ENCODE measurements at regions not wholly inside any gene's neighbourhood (a gene's known extent, or its start where the extent isn't known, plus 50 kb on each side); places are given as distances from the start of the nearest gene placed in this dataset.

DNA sequence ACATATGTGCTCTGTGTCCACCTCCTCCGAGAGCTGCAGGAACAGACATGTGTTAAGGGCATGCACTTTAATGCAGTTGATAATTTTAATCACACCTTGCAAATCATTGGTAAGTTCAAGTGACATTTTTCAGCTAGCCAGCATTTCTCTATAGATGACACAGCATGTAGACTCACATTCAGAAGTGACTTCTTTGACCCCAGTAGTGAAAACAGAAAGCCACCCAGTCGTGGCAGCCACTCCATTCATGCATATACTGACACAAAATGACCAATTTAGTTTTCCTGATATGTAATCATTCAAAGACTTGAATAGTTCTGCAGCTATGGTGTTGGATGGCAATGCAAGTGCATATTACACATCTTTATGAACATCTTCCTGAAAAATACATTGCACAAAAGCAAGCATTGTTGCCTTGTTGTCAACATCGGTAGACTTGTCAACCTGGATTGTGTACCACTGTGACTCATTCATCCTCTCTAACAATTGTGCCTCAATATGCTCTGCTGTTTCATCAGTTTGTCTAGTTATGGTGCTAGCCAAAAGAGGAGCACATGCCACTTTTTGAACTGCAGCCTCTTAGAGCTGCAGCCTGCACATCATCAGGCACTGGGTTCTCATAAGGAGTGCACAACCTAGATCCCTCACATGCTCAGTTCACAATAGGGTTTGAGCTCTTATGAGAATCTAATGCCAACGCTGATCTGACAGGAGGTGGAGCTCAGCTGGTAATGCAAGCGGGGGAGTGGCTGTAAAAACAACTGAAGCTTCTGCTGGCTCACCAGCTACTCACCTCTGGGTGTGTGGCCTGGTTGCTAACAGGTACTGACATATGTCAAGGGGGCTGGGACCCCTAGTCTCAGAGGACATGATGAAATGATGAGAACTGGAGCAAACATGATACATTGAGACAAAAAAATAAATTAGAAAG, 622.0 kb downstream of the PYDC2 start:
- TF ChIP-seq, protein P1, sequence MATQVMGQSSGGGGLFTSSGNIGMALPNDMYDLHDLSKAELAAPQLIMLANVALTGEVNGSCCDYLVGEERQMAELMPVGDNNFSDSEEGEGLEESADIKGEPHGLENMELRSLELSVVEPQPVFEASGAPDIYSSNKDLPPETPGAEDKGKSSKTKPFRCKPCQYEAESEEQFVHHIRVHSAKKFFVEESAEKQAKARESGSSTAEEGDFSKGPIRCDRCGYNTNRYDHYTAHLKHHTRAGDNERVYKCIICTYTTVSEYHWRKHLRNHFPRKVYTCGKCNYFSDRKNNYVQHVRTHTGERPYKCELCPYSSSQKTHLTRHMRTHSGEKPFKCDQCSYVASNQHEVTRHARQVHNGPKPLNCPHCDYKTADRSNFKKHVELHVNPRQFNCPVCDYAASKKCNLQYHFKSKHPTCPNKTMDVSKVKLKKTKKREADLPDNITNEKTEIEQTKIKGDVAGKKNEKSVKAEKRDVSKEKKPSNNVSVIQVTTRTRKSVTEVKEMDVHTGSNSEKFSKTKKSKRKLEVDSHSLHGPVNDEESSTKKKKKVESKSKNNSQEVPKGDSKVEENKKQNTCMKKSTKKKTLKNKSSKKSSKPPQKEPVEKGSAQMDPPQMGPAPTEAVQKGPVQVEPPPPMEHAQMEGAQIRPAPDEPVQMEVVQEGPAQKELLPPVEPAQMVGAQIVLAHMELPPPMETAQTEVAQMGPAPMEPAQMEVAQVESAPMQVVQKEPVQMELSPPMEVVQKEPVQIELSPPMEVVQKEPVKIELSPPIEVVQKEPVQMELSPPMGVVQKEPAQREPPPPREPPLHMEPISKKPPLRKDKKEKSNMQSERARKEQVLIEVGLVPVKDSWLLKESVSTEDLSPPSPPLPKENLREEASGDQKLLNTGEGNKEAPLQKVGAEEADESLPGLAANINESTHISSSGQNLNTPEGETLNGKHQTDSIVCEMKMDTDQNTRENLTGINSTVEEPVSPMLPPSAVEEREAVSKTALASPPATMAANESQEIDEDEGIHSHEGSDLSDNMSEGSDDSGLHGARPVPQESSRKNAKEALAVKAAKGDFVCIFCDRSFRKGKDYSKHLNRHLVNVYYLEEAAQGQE (IDR thresholded peaks at IDR 0.05; ENCODE audit: insufficient read depth in 1 of 2, low read depth in 2 of 2, low read length in 1 of 2) = no peak
- TF ChIP-seq SIN3A (IDR thresholded peaks at IDR 0.05; ENCODE audit: borderline replicate concordance, insufficient read depth, low read depth, low read length) (no peak), POLR2AphosphoS5 (IDR thresholded peaks at IDR 0.05; ENCODE audit: low read depth, low read length) (no peak), TCF7L2 (IDR thresholded peaks at IDR 0.05; ENCODE audit: low read depth, low read length) (no peak)
- TF ChIP-seq, protein P2, sequence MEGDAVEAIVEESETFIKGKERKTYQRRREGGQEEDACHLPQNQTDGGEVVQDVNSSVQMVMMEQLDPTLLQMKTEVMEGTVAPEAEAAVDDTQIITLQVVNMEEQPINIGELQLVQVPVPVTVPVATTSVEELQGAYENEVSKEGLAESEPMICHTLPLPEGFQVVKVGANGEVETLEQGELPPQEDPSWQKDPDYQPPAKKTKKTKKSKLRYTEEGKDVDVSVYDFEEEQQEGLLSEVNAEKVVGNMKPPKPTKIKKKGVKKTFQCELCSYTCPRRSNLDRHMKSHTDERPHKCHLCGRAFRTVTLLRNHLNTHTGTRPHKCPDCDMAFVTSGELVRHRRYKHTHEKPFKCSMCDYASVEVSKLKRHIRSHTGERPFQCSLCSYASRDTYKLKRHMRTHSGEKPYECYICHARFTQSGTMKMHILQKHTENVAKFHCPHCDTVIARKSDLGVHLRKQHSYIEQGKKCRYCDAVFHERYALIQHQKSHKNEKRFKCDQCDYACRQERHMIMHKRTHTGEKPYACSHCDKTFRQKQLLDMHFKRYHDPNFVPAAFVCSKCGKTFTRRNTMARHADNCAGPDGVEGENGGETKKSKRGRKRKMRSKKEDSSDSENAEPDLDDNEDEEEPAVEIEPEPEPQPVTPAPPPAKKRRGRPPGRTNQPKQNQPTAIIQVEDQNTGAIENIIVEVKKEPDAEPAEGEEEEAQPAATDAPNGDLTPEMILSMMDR (IDR thresholded peaks at IDR 0.05) = no peak
- H3K9me3 ChIP-seq (ENCODE audit: control insufficient read depth, insufficient read depth, low read depth, low read length) = 0 out of 2 replicates have a peak, but pooled peaks cover 3% of the 10 kb centered on the region
- H3K4me3 ChIP-seq (ENCODE audit: low read depth in 2 of 2, low read length in 2 of 2) = no peak overlapping the region
- H3K4me1 ChIP-seq (ENCODE audit: control insufficient read depth, insufficient read depth, low read length) = no peaks in the 10 kb centered on the region
- ChIA-PET POLR2A (no interaction called here), CTCF (no interaction called here)
- no peaks in the 10 kb centered on the region for H3K36me3 ChIP-seq (ENCODE audit: control insufficient read depth, insufficient read depth, low read length)
- in situ Hi-C loops (cut with HindIII; ENCODE audit: low pct_unique_long_range_greater_than_20kb, low sequenced_read_pairs) = no loop called here
- intact Hi-C loops (cut with micrococcal nuclease; ENCODE audit: unreplicated experiment) = no loop called here
- ATAC-seq = no peak
- BruUV-seq (replicated peaks) = no TSS peak
- H3K27me3 ChIP-seq (ENCODE audit: control insufficient read depth, insufficient read depth, low read length) = no peaks in the 10 kb centered on the region
- DNase-seq (ENCODE audit: low read depth, low spot score) = no peak
- no peak overlapping the region for H3K27ac ChIP-seq (ENCODE audit: low read length)

Measured in Panc1 (cell line).